ENCODE measurements at regions not wholly inside any gene's neighbourhood (a gene's known extent, or its start where the extent isn't known, plus 50 kb on each side); places are given as distances from the start of the nearest gene placed in this dataset.
"Not testable (repeated sequence)": the region's sequence is repeated elsewhere in the genome, so short reads cannot be mapped to it uniquely, and the experiment has no call there.

GRCh38 chr10:21368022-21368582 lies 157.4 kb downstream of the SKIDA1 start:
- no peak for TF ChIP-seq CTCF (IDR thresholded peaks at IDR 0.05)
- no peak for TF ChIP-seq POLR2A (IDR thresholded peaks at IDR 0.05)
- H3K27ac ChIP-seq, result no peak overlapping the region

GRCh38 chr10:21366108-21366507 lies 159.4 kb downstream of the SKIDA1 start:
- H3K27ac ChIP-seq, H3K4me3 ChIP-seq, H3K27me3 ChIP-seq, H3K9me3 ChIP-seq, H3K36me3 ChIP-seq: not testable (repeated sequence)
- H3K4me1 ChIP-seq, result peaks cover 0 to 22% (median 2%) of the 10 kb centered on the region in 4 donors
- peak in 1 of 3 donors; percentile 69 for DNase-seq

More at GRCh38 chr10:21368022-21368582, 157.4 kb downstream of the SKIDA1 start:
- Histone ChIP-seq H3K9me3 (no peaks in the 10 kb centered on the region), H3K36me3 (no peaks in the 10 kb centered on the region), H3K4me1 (peaks cover 0 to 15% (median 1%) of the 10 kb centered on the region in 4 donors), H3K27me3 (no peaks in the 10 kb centered on the region), H3K4me3 (no peak overlapping the region)
- DNase-seq, result no peak

- DNase-seq, result peak in 1 of 3 donors; percentile 47
- Histone ChIP-seq H3K27ac (peak overlapping the region in 2 of 4 donors; percentile 37 to 72), H3K4me3 (no peak overlapping the region), H3K36me3 (no peaks in the 10 kb centered on the region), H3K27me3 (no peaks in the 10 kb centered on the region), H3K9me3 (no peaks in the 10 kb centered on the region), H3K4me1 (peaks cover 0 to 22% (median 2%) of the 10 kb centered on the region in 4 donors)
- TF ChIP-seq CTCF (IDR thresholded peaks at IDR 0.05) (no peak), POLR2A (IDR thresholded peaks at IDR 0.05) (no peak)
These were observed 161.0 kb downstream of the SKIDA1 start for GRCh38 chr10:21364196-21365114.

GRCh38 chr10:21363731-21364104 lies 161.8 kb downstream of the SKIDA1 start:
- no peaks in the 10 kb centered on the region for H3K9me3 ChIP-seq
- no peaks in the 10 kb centered on the region for H3K36me3 ChIP-seq
- H3K27ac ChIP-seq, result peak overlapping the region in 2 of 4 donors; percentile 37 to 72
- no peaks in the 10 kb centered on the region for H3K27me3 ChIP-seq
- no peak for DNase-seq
- H3K4me1 ChIP-seq, result peaks cover 0 to 22% (median 2%) of the 10 kb centered on the region in 4 donors
- no peak overlapping the region for H3K4me3 ChIP-seq
- no peak for TF ChIP-seq POLR2A (IDR thresholded peaks at IDR 0.05)
- TF ChIP-seq CTCF (IDR thresholded peaks at IDR 0.05), result no peak

GRCh38 chr10:21363092-21363730 lies 162.3 kb downstream of the SKIDA1 start:
- Histone ChIP-seq H3K4me1 (peaks cover 0 to 22% (median 2%) of the 10 kb centered on the region in 4 donors), H3K27me3 (no peaks in the 10 kb centered on the region), H3K9me3 (no peaks in the 10 kb centered on the region), H3K27ac (peak overlapping the region in 1 of 4 donors; percentile 38), H3K4me3 (no peak overlapping the region), H3K36me3 (no peaks in the 10 kb centered on the region)
- DNase-seq, result peak in 1 of 3 donors; percentile 49
- TF ChIP-seq POLR2A (IDR thresholded peaks at IDR 0.05) (no peak), CTCF (IDR thresholded peaks at IDR 0.05) (no peak)

- no peaks in the 10 kb centered on the region for H3K27me3 ChIP-seq
- H3K4me1 ChIP-seq, result peaks cover 0 to 16% (median 2%) of the 10 kb centered on the region in 4 donors
- H3K4me3 ChIP-seq, result no peak overlapping the region
- H3K9me3 ChIP-seq, result no peaks in the 10 kb centered on the region
- no peak for DNase-seq
- H3K27ac ChIP-seq, result no peak overlapping the region
- no peak for TF ChIP-seq POLR2A (IDR thresholded peaks at IDR 0.05)
- no peak for TF ChIP-seq CTCF (IDR thresholded peaks at IDR 0.05)
- no peaks in the 10 kb centered on the region for H3K36me3 ChIP-seq
These were observed 166.3 kb downstream of the SKIDA1 start for GRCh38 chr10:21359202-21359601.

All from Peyer's patch (tissue), 4 donors.